Loucy (cell line): ENCODE measurements at regions not wholly inside any gene's neighbourhood (a gene's known extent, or its start where the extent isn't known, plus 50 kb on each side); places are given as distances from the start of the nearest gene placed in this dataset.

ENCODE experiments used
- CTCF ChIP-seq: fragments of 200-600 bp; sonication (generic); conservative IDR thresholded peaks from 2 replicates; pipeline ENCODE4 v1.5.1; 2014; ENCODE audit warnings: mild to moderate bottlenecking, antibody characterized with exemption, low read length
- EZH2phosphoT487 ChIP-seq: fragments of 200-600 bp; IDR thresholded peaks from 2 replicates; pipeline ENCODE4 v1.6.1; 2018; ENCODE audit warnings: antibody characterized with exemption, mild to moderate bottlenecking, moderate library complexity, borderline replicate concordance

GRCh38 chr9:13873203-13873602 lies 440.7 kb downstream of the NFIB start:
- no peak for TF ChIP-seq CTCF
- TF ChIP-seq EZH2phosphoT487 = no peak
